Naive thymus-derived CD4-positive, alpha-beta T cell (primary cell): ENCODE measurements at regions not wholly inside any gene's neighbourhood (a gene's known extent, or its start where the extent isn't known, plus 50 kb on each side); places are given as distances from the start of the nearest gene placed in this dataset.

Source experiments
- ATAC-seq: fragments of 150-1000 bp; cut with Tn5 transposase; 2 replicates; pipeline ENCODE4 v1.10.0; 2021; ENCODE audit warnings: mild to moderate bottlenecking, moderate library complexity
- CTCF ChIA-PET: fragments of 350-600 bp; sonication (Branson Sonifier 250); formaldehyde crosslinking; loops from one replicate; lab custom pipeline; 2021; ENCODE audit warnings: antibody characterized with exemption; lab: Charles Lee
- POLR2A ChIA-PET: fragments of 350-600 bp; sonication (Branson Sonifier 250); formaldehyde crosslinking; loops from one replicate; lab custom pipeline; 2021; ENCODE audit warnings: antibody characterized with exemption, inconsistent platforms; lab: Charles Lee
- DNase-seq, 9 donors: peaks; one replicate each; pipeline versions ENCODE4 v3.0.0 to v3.0.0-alpha.2; 2020 to 2022; ENCODE audit warnings: mixed read lengths in 1 of 9
- H3K27ac ChIP-seq: one replicate; pipeline ENCODE4 v1.7.0; 2013; ENCODE audit warnings: mild to moderate bottlenecking, low read depth, low read length, moderate library complexity
- H3K27me3 ChIP-seq, 2 donors: one replicate each; pipeline ENCODE4 v1.7.0; 2013; ENCODE audit warnings: low read length in 2 of 2, mild to moderate bottlenecking in 2 of 2, moderate library complexity in 2 of 2; ENCODE audit not compliant: control insufficient read depth in 2 of 2, insufficient read depth in 2 of 2
- H3K36me3 ChIP-seq, 3 experiments: 1 replicate in 2 of 3; 2 replicates in 1 of 3; pipeline ENCODE4 v1.7.0; 2013; ENCODE audit warnings: low read length in 3 of 3, mild to moderate bottlenecking in 3 of 3, moderate library complexity in 1 of 3; ENCODE audit not compliant: insufficient read depth in 3 of 3, control insufficient read depth in 2 of 3
- H3K4me1 ChIP-seq, 2 donors: one replicate each; pipeline ENCODE4 v1.7.0; 2013; ENCODE audit warnings: low read length in 2 of 2, mild to moderate bottlenecking in 2 of 2, moderate library complexity in 1 of 2; ENCODE audit not compliant: control insufficient read depth in 2 of 2, insufficient read depth in 2 of 2
- H3K4me3 ChIP-seq: 2 replicates; pipeline ENCODE4 v1.7.0; 2013; ENCODE audit warnings: mild to moderate bottlenecking, low read length
- H3K9me3 ChIP-seq, 3 experiments: 1 replicate in 2 of 3; 2 replicates in 1 of 3; pipeline ENCODE4 v1.7.0; 2013; ENCODE audit warnings: low read length in 3 of 3; ENCODE audit not compliant: control insufficient read depth in 2 of 3
- H3K27ac Mint-ChIP-seq, 9 donors: one replicate each; pipeline ENCODE4 v1.8.0; 2020 to 2022; ENCODE audit warnings: mixed read lengths in 9 of 9, mild to moderate bottlenecking in 8 of 9, moderate library complexity in 5 of 9, inconsistent platforms in 2 of 9
- H3K27me3 Mint-ChIP-seq, 5 donors: one replicate each; pipeline ENCODE4 v1.8.0; 2021 to 2022; ENCODE audit warnings: mixed read lengths in 5 of 5, mild to moderate bottlenecking in 1 of 5
- H3K36me3 Mint-ChIP-seq, 5 donors: one replicate each; pipeline ENCODE4 v1.8.0; 2020 to 2022; ENCODE audit warnings: mixed read lengths in 5 of 5, mild to moderate bottlenecking in 3 of 5, inconsistent platforms in 1 of 5
- H3K4me1 Mint-ChIP-seq, 7 donors: one replicate each; pipeline ENCODE4 v1.8.0; 2020 to 2022; ENCODE audit warnings: mixed read lengths in 7 of 7, mild to moderate bottlenecking in 3 of 7, inconsistent platforms in 1 of 7
- H3K4me3 Mint-ChIP-seq, 10 donors: one replicate each; pipeline ENCODE4 v1.8.0; 2020 to 2022; ENCODE audit warnings: mild to moderate bottlenecking in 10 of 10, mixed read lengths in 10 of 10, moderate library complexity in 6 of 10, inconsistent platforms in 2 of 10
- H3K9me3 Mint-ChIP-seq, 11 donors: one replicate each; pipeline ENCODE4 v1.8.0; 2020 to 2022; ENCODE audit warnings: mixed read lengths in 11 of 11, mild to moderate bottlenecking in 4 of 11, inconsistent platforms in 1 of 11, moderate library complexity in 1 of 11
- intact Hi-C, 2 donors: fragments of 100-400 bp; cut with micrococcal nuclease; formaldehyde crosslinking; loops; one replicate each; pipeline ENCODE4 v1.15.1; 2023

DNA sequence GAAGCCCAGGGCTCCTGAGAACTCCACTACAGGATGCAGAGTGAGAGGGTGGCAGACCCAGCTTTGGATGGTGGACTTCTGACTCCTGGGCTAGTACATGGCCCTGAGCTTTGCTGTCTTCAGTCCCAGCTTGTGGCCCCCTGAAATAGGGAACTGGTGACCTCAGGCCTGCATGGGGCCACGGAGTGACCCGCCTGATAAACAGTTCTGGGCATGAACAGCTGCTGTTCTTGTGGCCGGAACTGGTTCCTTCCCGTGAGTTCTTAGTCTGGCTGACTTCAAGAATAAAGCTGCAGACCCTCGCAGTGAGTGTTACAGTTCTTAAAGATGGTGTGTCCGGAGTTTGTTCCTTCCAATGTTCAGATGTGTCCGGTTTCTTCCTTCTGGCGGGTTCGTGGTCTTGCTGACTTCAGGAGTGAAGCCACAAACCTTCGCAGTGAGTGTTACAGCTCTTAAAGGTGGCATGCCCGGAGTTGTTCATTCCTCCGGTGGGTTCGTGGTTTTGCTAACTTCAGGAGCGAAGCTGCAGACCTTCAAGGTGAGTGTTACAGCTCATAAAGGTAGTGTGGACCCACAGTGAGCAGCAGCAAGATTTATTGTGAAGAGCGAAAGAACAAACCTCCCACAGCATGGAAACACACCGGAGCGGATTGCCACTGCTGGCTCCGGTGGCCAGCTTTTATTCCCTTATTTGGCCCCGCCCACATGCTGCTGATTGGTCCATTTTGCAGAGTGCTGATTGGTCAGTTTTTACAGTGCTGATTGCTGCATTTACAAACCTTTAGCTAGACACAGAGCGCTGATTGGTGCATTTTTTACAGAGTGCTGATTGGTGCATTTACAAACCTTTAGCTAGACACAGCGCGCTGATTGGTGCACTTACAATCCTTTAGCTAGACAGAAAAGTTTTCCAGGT is 268.0 kb downstream of the ZEB1 start:
- H3K27me3 Mint-ChIP-seq, result peaks cover 9 to 60% (median 36%) of the 10 kb centered on the region in 5 donors
- H3K4me1 Mint-ChIP-seq, result peaks cover 0 to 12% (median 6%) of the 10 kb centered on the region in 7 donors
- peaks cover 0 to 8% (median 2%) of the 10 kb centered on the region in 5 donors for H3K36me3 Mint-ChIP-seq
- H3K9me3 ChIP-seq, result peaks cover 0 to 6% (median 0%) of the 10 kb centered on the region in 3 experiments
- intact Hi-C loops, result no loop called here
- no peak overlapping the region for H3K4me3 ChIP-seq
- H3K27ac ChIP-seq, result no peak overlapping the region
- H3K27me3 ChIP-seq, result no peaks in the 10 kb centered on the region
- ATAC-seq (peak; percentile 63), DNase-seq (no peak)
- H3K4me1 ChIP-seq, result no peaks in the 10 kb centered on the region
- H3K4me3 Mint-ChIP-seq, result peak overlapping the region; percentile 14 to 68 (median 55)
- CTCF ChIA-PET, result no interaction called here
- no peak overlapping the region for H3K27ac Mint-ChIP-seq
- no peaks in the 10 kb centered on the region for H3K36me3 ChIP-seq
- POLR2A ChIA-PET, result no interaction called here
- peaks cover 0 to 30% (median 12%) of the 10 kb centered on the region in 11 donors for H3K9me3 Mint-ChIP-seq

DNA sequence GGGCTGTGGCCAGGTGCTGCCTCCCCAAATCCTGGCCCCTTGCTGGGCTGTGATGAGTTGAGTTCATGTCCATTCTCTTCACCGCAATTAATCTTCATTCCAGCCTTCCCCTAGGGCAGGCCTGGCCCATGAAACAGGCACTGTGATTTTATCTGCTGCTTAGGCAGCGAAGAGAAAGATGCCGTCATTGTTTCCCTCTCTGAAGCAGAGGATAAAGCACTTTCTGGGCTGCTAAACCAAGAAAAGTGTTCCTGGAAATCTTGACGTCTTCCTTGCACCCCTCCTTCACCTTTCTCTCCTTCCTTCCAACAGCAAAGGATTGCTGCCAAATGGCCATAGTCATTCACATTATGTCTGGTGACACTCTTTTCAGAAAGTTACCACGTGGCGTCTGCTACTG is 265.9 kb downstream of the ZEB1 start:
- ChIA-PET POLR2A (no interaction called here), CTCF (no interaction called here)
- no peak overlapping the region for H3K27ac ChIP-seq
- H3K4me1 Mint-ChIP-seq, result peaks cover 0 to 12% (median 6%) of the 10 kb centered on the region in 7 donors
- H3K27ac Mint-ChIP-seq, result no peak overlapping the region
- no peak overlapping the region for H3K4me3 Mint-ChIP-seq
- H3K4me3 ChIP-seq, result no peak overlapping the region
- intact Hi-C loops, result no loop called here
- H3K9me3 ChIP-seq, result no peaks in the 10 kb centered on the region
- no peaks in the 10 kb centered on the region for H3K27me3 ChIP-seq
- no peak for ATAC-seq
- H3K9me3 Mint-ChIP-seq, result peaks cover 0 to 9% (median under 1%) of the 10 kb centered on the region in 11 donors
- peaks cover 3 to 43% (median 26%) of the 10 kb centered on the region in 5 donors for H3K27me3 Mint-ChIP-seq
- no peaks in the 10 kb centered on the region for H3K36me3 Mint-ChIP-seq
- DNase-seq, result no peak
- no peaks in the 10 kb centered on the region for H3K36me3 ChIP-seq
- H3K4me1 ChIP-seq, result no peaks in the 10 kb centered on the region

DNA sequence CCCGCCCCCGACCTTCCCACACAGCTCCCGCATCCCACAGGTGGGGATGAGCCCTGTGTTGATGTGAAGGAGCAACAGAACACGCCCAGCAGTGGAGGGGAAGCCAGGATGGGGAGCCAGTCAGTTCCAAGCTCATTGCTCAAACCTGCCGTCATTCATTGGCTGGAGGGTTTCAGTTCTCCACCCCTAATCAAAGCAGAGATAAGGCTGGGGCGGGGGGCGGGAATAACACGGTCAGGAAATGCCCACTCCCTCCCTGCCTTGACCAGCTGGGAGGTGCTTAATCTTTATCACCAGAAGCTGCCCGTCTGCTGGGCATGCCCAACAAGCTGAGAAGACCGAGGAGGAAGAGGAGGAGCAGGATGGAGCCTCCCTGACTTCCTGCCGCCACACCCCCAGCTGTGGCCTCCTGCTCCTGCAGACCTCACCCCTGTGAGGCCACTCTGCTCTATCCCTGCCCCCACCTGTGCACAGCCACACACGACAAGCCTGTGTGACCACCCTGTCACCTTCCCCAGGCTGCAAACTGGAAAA is 265.1 kb downstream of the ZEB1 start:
- ChIA-PET POLR2A (no interaction called here), CTCF (no interaction called here)
- Histone ChIP-seq H3K4me1 (no peaks in the 10 kb centered on the region), H3K36me3 (no peaks in the 10 kb centered on the region), H3K9me3 (no peaks in the 10 kb centered on the region), H3K27me3 (no peaks in the 10 kb centered on the region), H3K4me3 (no peak overlapping the region), H3K27ac (no peak overlapping the region)
- no peak for DNase-seq
- H3K36me3 Mint-ChIP-seq, result no peaks in the 10 kb centered on the region
- peaks cover 0 to 8% (median 0%) of the 10 kb centered on the region in 11 donors for H3K9me3 Mint-ChIP-seq
- peaks cover 0 to 12% (median 6%) of the 10 kb centered on the region in 7 donors for H3K4me1 Mint-ChIP-seq
- ATAC-seq, result no peak
- peak overlapping the region in 1 of 9 donors; percentile 18 for H3K27ac Mint-ChIP-seq
- intact Hi-C loops, result no loop called here
- H3K27me3 Mint-ChIP-seq, result peaks cover 3 to 37% (median 24%) of the 10 kb centered on the region in 5 donors
- H3K4me3 Mint-ChIP-seq, result no peak overlapping the region

DNA sequence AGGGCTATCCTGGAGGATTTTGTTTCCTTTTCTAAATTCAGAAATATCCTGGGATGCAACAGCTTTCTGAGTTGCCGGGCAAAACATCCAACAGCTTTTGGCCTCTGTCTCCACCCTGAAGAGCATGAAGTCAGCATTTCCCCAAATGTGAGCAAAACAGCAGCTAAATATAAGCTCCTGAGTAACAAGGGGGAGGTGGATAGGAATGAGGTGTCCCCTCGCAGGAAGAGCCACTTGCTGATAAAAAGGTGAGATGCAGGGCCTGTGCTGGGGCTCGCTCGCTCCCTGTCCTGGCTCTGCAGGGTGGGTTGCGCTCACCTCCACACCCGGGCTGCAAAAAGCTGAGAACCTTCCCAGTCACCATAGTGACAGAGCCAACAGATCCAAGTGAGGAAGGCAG is 264.3 kb downstream of the ZEB1 start:
- Mint-ChIP-seq H3K4me1 (peaks cover 4 to 12% (median 10%) of the 10 kb centered on the region in 7 donors), H3K27ac (no peak overlapping the region), H3K36me3 (no peaks in the 10 kb centered on the region), H3K4me3 (no peak overlapping the region), H3K9me3 (peaks cover 0 to 11% (median 0%) of the 10 kb centered on the region in 11 donors), H3K27me3 (peaks cover 3 to 32% (median 24%) of the 10 kb centered on the region in 5 donors)
- POLR2A ChIA-PET, result no interaction called here
- H3K4me1 ChIP-seq, result no peaks in the 10 kb centered on the region
- no peaks in the 10 kb centered on the region for H3K9me3 ChIP-seq
- no peaks in the 10 kb centered on the region for H3K36me3 ChIP-seq
- H3K27ac ChIP-seq, result no peak overlapping the region
- no peaks in the 10 kb centered on the region for H3K27me3 ChIP-seq
- CTCF ChIA-PET, result no interaction called here
- H3K4me3 ChIP-seq, result no peak overlapping the region
- ATAC-seq (no peak), DNase-seq (no peak)
- intact Hi-C loops, result no loop called here

DNA sequence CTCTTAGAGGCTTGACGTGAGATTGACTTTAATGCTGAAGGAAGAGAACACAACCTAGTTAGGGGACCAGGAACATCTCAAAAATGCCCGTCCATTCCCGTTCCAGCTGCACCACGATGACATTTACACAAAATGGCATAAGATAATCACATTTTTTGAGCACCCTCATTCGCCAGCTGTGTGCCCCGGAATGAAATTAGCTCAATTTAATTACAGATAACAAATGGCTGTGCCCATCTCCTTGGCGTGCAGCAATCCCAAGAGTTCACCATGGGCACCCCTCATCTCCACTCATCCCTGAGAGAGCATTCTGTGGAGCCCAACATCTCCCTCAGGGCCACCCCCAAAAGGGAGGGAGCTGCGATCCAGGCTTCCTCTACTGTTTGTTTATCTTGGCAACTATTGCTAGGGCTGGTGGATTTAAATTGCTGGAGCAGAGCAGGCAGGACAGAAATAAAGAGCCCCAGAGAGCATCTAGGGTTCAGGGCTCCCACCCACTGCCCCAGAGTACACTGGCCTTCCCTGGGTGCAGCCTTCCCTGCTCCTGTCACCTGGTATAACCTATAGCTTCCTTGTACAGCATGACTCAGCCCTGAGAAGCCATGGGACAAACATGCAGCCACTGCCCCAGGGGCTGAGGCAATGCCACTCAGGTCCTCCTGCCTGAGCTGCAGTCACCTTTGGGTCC is 263.5 kb downstream of the ZEB1 start:
- H3K27ac Mint-ChIP-seq, result no peak overlapping the region
- ChIA-PET POLR2A (no interaction called here), CTCF (no interaction called here)
- DNase-seq (no peak), ATAC-seq (peak; percentile 36)
- H3K27ac ChIP-seq, result no peak overlapping the region
- no peaks in the 10 kb centered on the region for H3K27me3 ChIP-seq
- no peaks in the 10 kb centered on the region for H3K4me1 ChIP-seq
- no peaks in the 10 kb centered on the region for H3K36me3 Mint-ChIP-seq
- H3K4me1 Mint-ChIP-seq, result peaks cover 6 to 13% (median 11%) of the 10 kb centered on the region in 7 donors
- no peak overlapping the region for H3K4me3 Mint-ChIP-seq
- H3K4me3 ChIP-seq, result no peak overlapping the region
- no peaks in the 10 kb centered on the region for H3K36me3 ChIP-seq
- peaks cover 3 to 32% (median 24%) of the 10 kb centered on the region in 5 donors for H3K27me3 Mint-ChIP-seq
- peaks cover 0 to 13% (median under 1%) of the 10 kb centered on the region in 11 donors for H3K9me3 Mint-ChIP-seq
- no peaks in the 10 kb centered on the region for H3K9me3 ChIP-seq
- intact Hi-C loops, result no loop called here

DNA sequence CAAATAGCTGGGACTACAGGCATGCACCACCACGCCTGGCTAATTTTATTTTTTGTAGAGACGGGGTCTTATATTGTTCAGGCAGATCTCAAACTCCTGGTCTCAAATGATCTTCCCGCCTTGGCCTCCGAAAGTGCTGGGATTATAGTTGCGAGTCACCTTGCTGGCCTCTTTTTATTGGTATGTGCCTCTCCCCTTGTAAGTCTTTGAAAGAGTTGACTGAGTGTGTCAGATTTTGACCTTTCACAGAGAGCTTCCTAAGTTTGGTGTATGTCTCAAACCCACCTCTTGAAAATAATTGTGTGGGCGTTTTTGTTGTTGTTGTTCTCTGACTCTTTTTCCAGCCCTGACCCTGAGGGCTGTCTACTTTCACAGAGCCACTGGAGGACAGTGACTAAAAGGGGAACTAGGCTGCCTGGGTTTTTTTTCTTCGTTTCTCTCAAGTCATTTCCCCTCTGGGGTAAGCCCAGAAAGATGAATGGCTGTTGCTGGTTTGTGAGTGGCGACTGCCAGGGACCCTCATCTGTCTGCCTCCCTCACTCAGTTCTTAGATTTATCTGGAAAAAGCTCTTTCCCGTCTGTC is 262.8 kb downstream of the ZEB1 start:
- intact Hi-C loops, result no loop called here
- POLR2A ChIA-PET, result no interaction called here

More for the DNA sequence above, 262.8 kb downstream of the ZEB1 start:
- H3K27me3 Mint-ChIP-seq, result peaks cover under 1 to 29% (median 18%) of the 10 kb centered on the region in 5 donors
- Histone ChIP-seq H3K27ac (no peak overlapping the region), H3K36me3 (no peaks in the 10 kb centered on the region), H3K27me3 (no peaks in the 10 kb centered on the region), H3K4me1 (no peaks in the 10 kb centered on the region), H3K4me3 (no peak overlapping the region), H3K9me3 (no peaks in the 10 kb centered on the region)
- CTCF ChIA-PET, result no interaction called here
- peaks cover 6 to 10% (median 7%) of the 10 kb centered on the region in 7 donors for H3K4me1 Mint-ChIP-seq
- H3K4me3 Mint-ChIP-seq, result no peak overlapping the region
- H3K36me3 Mint-ChIP-seq, result no peaks in the 10 kb centered on the region
- H3K27ac Mint-ChIP-seq, result no peak overlapping the region
- H3K9me3 Mint-ChIP-seq, result peaks cover 0 to 12% (median 3%) of the 10 kb centered on the region in 11 donors
- peak; percentile 73 for ATAC-seq
- DNase-seq, result no peak
